ENCODE measurements at regions not wholly inside any gene's neighbourhood (a gene's known extent, or its start where the extent isn't known, plus 50 kb on each side); places are given as distances from the start of the nearest gene placed in this dataset.

GRCh38 chr6:84317463-84317862, 90.0 kb upstream of the CEP162 start:
- TF ChIP-seq, protein P1, sequence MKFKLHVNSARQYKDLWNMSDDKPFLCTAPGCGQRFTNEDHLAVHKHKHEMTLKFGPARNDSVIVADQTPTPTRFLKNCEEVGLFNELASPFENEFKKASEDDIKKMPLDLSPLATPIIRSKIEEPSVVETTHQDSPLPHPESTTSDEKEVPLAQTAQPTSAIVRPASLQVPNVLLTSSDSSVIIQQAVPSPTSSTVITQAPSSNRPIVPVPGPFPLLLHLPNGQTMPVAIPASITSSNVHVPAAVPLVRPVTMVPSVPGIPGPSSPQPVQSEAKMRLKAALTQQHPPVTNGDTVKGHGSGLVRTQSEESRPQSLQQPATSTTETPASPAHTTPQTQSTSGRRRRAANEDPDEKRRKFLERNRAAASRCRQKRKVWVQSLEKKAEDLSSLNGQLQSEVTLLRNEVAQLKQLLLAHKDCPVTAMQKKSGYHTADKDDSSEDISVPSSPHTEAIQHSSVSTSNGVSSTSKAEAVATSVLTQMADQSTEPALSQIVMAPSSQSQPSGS (IDR thresholded peaks at IDR 0.05; ENCODE audit: low read length), result no peak
- TF ChIP-seq GABPA (IDR thresholded peaks at IDR 0.05; ENCODE audit: borderline replicate concordance, insufficient read depth, low read length) (no peak), E2F6 (IDR thresholded peaks at IDR 0.05) (no peak), CTCF (IDR thresholded peaks at IDR 0.05; ENCODE audit: control extremely low read depth in 1 of 3, insufficient read depth in 1 of 3, low read depth in 1 of 3, low read length in 3 of 3) (no peak), EZH2 (IDR thresholded peaks at IDR 0.05; ENCODE audit: low read depth, low read length, severe bottlenecking) (no peak), SUZ12 (IDR thresholded peaks at IDR 0.05; ENCODE audit: low read length) (no peak), RFX5 (IDR thresholded peaks at IDR 0.05; ENCODE audit: borderline replicate concordance, low read depth, low read length) (no peak), EP300 (IDR thresholded peaks at IDR 0.05; ENCODE audit: borderline replicate concordance in 1 of 2, low read depth in 2 of 2, low read length in 2 of 2) (no peak), CEBPB (IDR thresholded peaks at IDR 0.05; ENCODE audit: low read depth, low read length) (no peak)

All from H1 (cell line).